C4-2B (cell line): ENCODE measurements at regions not wholly inside any gene's neighbourhood (a gene's known extent, or its start where the extent isn't known, plus 50 kb on each side); places are given as distances from the start of the nearest gene placed in this dataset.

Experiments
- H3K27ac ChIP-seq: fragments of 450-650 bp; 2 replicates; pipeline ENCODE4 v1.5.1; 2017
- CTCF ChIP-seq: fragments of 450-650 bp; conservative IDR thresholded peaks from 2 replicates; pipeline ENCODE4 v1.5.1; 2017; ENCODE audit warnings: mild to moderate bottlenecking
- ZFX ChIP-seq: fragments of 450-650 bp; IDR thresholded peaks from 2 replicates; pipeline ENCODE4 v1.6.1; 2017

GRCh38 chr3:194244167-194244566 lies 107.0 kb downstream of the CPN2 start:
- no peak for TF ChIP-seq CTCF
- no peak for TF ChIP-seq ZFX
- H3K27ac ChIP-seq: no peak overlapping the region

- TF ChIP-seq CTCF (no peak), ZFX (no peak)
- H3K27ac ChIP-seq: no peak overlapping the region
These were observed 105.7 kb downstream of the CPN2 start for GRCh38 chr3:194245474-194245873.

GRCh38 chr3:194245975-194246561 lies 105.1 kb downstream of the CPN2 start:
- TF ChIP-seq CTCF: no peak
- no peak for TF ChIP-seq ZFX
- H3K27ac ChIP-seq: no peak overlapping the region

- no peak overlapping the region for H3K27ac ChIP-seq
- no peak for TF ChIP-seq ZFX
- TF ChIP-seq CTCF: no peak
These were observed 104.3 kb downstream of the CPN2 start for GRCh38 chr3:194246709-194247349.

- no peak for TF ChIP-seq ZFX
- TF ChIP-seq CTCF: no peak
- H3K27ac ChIP-seq: no peak overlapping the region
These were observed 103.8 kb downstream of the CPN2 start for GRCh38 chr3:194247350-194247740.

GRCh38 chr3:194249323-194250097 lies 101.6 kb downstream of the CPN2 start:
- H3K27ac ChIP-seq: no peak overlapping the region
- TF ChIP-seq ZFX (no peak), CTCF (no peak)
